ENCODE measurements at regions not wholly inside any gene's neighbourhood (a gene's known extent, or its start where the extent isn't known, plus 50 kb on each side); places are given as distances from the start of the nearest gene placed in this dataset.

- Histone ChIP-seq H3K79me1 (ENCODE audit: insufficient read depth, low read depth, low read length, poor library complexity, severe bottlenecking) (no peaks in the 10 kb centered on the region), H3K4me2 (ENCODE audit: insufficient read depth, insufficient read length, low read length) (no peak overlapping the region), H4K8ac (replicated peaks; ENCODE audit: insufficient read length, low read depth, low read length) (no peak overlapping the region), H3K9ac (ENCODE audit: extremely low read depth, insufficient read length, low read length) (no peak overlapping the region), H3K23me2 (ENCODE audit: insufficient read length, low read depth, low read length, poor library complexity, severe bottlenecking) (no peaks in the 10 kb centered on the region), H2AK5ac (ENCODE audit: insufficient read length, low read length) (no peak overlapping the region), H3K18ac (ENCODE audit: insufficient read length, low read depth, low read length) (no peak overlapping the region), H3K56ac (ENCODE audit: insufficient read length, low read depth, low read length) (no peak overlapping the region), H3K4me1 (ENCODE audit: insufficient read depth, low read length) (peaks cover 3% of the 10 kb centered on the region; the same call in 1 of the 2 replicates), H2BK12ac (ENCODE audit: insufficient read length, low read depth, low read length) (no peak overlapping the region), H2AFZ (ENCODE audit: low read length) (no peak overlapping the region), H4K20me1 (ENCODE audit: control insufficient read depth, insufficient read depth, insufficient read length) (no peaks in the 10 kb centered on the region), H3K9me3 (ENCODE audit: control insufficient read depth, low read depth, low read length) (no peaks in the 10 kb centered on the region), H4K91ac (ENCODE audit: insufficient read length, low read depth, low read length) (no peak overlapping the region), H3K79me2 (ENCODE audit: insufficient read depth, low read length) (no peaks in the 10 kb centered on the region), H3T11ph (ENCODE audit: low read length) (no peak overlapping the region), H4K5ac (ENCODE audit: insufficient read length, low read depth, low read length) (no peak overlapping the region), H2BK5ac (ENCODE audit: insufficient read length, low read length) (no peak overlapping the region), H2BK20ac (ENCODE audit: low read depth, low read length, poor library complexity, severe bottlenecking) (no peak overlapping the region), H3K4ac (ENCODE audit: low read depth, low read length) (no peak overlapping the region), H3K23ac (ENCODE audit: insufficient read length, low read depth, low read length) (no peak overlapping the region), H3K27me3 (ENCODE audit: insufficient read depth, low read length) (no peaks in the 10 kb centered on the region), H2BK15ac (ENCODE audit: low read depth, low read length) (no peak overlapping the region), H2BK120ac (ENCODE audit: low read depth, low read length, poor library complexity, severe bottlenecking) (no peak overlapping the region), H3K27ac (ENCODE audit: insufficient read length, low read depth, low read length) (no peak overlapping the region), H3K14ac (ENCODE audit: insufficient read depth, low read length) (no peak overlapping the region)
- no peak overlapping the region for H3K4me3 Mint-ChIP-seq
- WGBS (ENCODE audit: extremely low coverage, insufficient read length, low lambda C conversion rate) = no CpG with 5 or more reads among the region's 8 CpGs
- no peaks in the 10 kb centered on the region; a peak in 1 of 5 replicates for H3K9me3 Mint-ChIP-seq
- no peaks in the 10 kb centered on the region; the same call in 1 of the 2 replicates for H3K27me3 Mint-ChIP-seq (ENCODE audit: low read depth)
- no peaks in the 10 kb centered on the region; a peak in 1 of 7 replicates for H3K36me3 Mint-ChIP-seq (ENCODE audit: insufficient read depth in 1 of 3, low read depth in 3 of 3)
- no peak for TF ChIP-seq CTCF (conservative IDR thresholded peaks at IDR 0.05)
- DNase-seq = no peak
- H3K27ac Mint-ChIP-seq = no peak overlapping the region
- peaks cover 11 to 13% of the 10 kb centered on the region in 2 experiments for H3K4me1 Mint-ChIP-seq
These were observed 94.5 kb upstream of the PFKP start for GRCh38 chr10:2972810-2973209.
